ENCODE measurements at regions not wholly inside any gene's neighbourhood (a gene's known extent, or its start where the extent isn't known, plus 50 kb on each side); places are given as distances from the start of the nearest gene placed in this dataset.

GRCh38 chr3:147854542-147854941 lies 445.4 kb downstream of the ZIC1 start:
- DNase-seq (ENCODE audit: low spot score): no peak

- DNase-seq (ENCODE audit: low spot score): no peak
Observed at GRCh38 chr3:147864754-147865354, 455.7 kb downstream of the ZIC1 start.

DNA sequence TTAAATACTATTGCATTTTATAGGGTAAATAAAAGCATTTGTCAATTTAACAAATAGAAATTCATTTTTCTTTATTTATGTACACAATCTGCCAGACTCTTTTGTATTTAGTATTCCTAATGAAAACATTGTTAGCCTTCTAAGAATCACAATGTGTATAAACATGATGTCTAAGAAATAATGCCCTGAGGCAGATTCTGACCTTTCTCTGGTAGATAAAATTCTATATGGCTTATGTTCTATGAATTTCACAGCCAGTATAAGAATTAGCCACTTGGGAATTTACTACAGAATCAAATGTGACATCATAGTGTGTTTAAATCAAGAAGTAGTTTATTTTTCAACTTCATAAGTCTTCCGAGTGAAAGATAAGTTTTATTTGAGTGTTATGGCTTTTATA lies 457.4 kb downstream of the ZIC1 start:
- DNase-seq (ENCODE audit: low spot score): no peak

DNA sequence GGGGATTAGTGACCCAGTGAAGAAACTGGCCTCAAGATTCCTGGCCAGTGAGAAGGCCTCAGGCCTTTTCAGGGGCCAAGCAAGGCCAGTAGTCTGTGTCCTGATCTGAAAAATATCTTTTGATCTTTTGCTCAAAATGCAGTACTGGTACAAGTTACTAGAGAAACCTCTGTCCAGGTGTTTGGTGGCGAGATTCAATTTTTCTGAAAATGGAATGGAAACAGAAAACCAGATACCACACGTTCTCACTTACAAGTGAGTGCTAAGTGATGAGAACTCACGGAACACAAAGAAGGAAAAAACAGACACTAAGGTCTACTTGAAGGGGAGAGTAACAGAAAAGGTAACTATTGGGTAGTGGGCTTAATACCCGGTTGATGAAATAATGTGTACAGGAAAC lies 463.4 kb downstream of the ZIC1 start:
- DNase-seq (ENCODE audit: low spot score): no peak

DNA sequence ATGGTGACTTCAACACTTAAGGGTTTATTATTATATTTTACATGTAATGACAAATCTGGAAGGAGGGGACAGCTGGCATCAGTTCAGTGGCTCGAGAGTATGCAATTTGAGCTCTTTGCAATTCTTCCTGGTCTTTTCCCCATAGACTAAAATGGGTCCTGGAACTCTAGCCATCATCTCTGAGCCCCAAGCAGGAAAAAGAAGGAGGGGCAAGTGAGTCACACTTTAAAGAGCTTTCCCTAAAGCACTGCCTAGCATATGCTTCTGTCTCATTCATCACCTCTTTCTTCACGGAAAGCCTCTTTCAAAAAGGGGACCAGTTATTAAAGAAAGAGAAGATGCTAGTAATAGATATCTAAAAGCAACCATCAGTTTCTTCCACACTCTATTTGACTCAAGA lies 466.3 kb downstream of the ZIC1 start:
- DNase-seq (ENCODE audit: low spot score): no peak

- no peak for DNase-seq (ENCODE audit: low spot score)
Observed at GRCh38 chr3:147881933-147882332, 472.8 kb downstream of the ZIC1 start.

- no peak for DNase-seq (ENCODE audit: low spot score)
Observed at GRCh38 chr3:147886879-147887278, 477.7 kb downstream of the ZIC1 start.

DNA sequence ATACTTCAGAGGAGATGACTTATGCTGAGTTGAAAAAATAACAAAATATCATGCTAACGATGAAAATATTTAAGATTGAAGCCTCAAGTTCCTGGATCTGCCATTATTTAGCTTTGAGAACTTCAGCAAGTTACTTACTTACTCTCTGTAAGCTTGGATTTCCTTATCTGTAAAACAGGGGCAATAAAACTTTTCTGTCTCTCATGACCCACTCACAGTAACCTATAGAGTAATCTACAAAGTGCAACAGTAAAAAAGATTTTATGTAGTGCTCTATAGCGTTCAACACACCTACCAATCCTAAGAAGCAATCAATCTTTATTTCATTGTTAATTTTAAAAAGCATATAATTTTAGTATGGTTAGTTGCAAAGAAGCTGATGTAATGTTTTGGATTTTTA lies 478.6 kb downstream of the ZIC1 start:
- DNase-seq (ENCODE audit: low spot score): no peak

DNA sequence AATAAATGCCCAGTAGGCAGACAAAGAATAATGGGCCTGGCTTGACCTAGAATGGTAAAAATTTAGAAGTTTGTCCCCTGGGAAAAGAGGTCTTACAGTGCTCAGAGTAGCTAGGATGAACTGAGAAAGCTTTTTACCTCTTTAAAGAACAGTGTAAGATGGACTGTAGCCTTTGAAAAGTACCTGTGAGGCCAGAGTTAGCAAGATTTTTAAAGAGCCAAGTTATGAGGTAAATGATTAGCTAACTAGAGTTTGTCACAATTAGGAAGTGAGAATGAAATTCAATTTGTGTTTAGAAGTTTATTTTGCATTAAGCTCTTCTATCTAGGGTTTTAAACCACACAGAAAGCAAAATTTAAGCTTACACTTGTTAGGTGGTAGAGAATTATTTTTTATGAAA lies 480.9 kb downstream of the ZIC1 start:
- DNase-seq (ENCODE audit: low spot score): no peak

DNA sequence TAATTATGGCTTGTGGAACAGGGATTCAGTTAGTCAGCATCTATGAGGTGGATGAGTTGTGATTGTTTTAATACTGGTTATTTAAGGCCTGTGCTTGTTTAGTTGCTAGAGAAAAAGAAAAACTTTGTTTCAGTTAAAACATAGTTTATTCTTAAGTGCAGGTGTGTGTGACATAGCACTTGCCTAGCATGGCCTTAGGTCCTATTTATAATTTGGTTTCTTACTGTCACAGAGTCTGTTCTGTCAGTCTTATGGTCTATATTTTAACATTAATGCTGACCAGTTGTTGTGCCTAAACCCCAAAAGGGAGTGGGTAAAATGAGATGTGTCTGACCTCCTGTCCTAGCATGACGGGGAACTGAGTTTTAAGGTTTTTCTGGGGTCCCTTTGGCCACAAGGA lies 486.3 kb downstream of the ZIC1 start:
- DNase-seq (ENCODE audit: low spot score): no peak

GRCh38 chr3:147900851-147901250 lies 491.7 kb downstream of the ZIC1 start:
- DNase-seq (ENCODE audit: low spot score): no peak

GRCh38 chr3:147903026-147903425 lies 493.9 kb downstream of the ZIC1 start:
- DNase-seq (ENCODE audit: low spot score): no peak

GRCh38 chr3:147904421-147904820 lies 495.3 kb downstream of the ZIC1 start:
- no peak for DNase-seq (ENCODE audit: low spot score)

GRCh38 chr3:147906285-147906684 lies 497.1 kb downstream of the ZIC1 start:
- no peak for DNase-seq (ENCODE audit: low spot score)

DNA sequence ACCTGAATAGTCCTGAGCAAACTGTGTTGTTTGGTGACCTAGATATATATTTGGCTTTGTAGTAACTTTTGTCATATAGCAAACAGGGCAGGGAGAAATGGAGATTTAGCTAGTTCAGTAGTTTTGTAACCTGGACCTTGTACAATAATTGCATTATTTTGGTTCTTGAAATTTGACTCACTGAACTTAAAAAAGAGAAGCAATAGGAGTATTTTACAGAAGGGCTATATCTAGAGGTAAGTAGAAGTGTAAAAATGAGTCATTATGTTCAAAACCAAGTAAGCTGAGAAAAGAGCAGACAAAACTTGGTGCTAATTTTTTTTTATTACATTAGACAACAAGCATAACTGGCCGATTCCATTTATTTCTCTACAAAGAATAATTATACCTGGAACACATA lies 505.4 kb downstream of the ZIC1 start:
- no peak for DNase-seq (ENCODE audit: low spot score)

GRCh38 chr3:147915057-147915456 lies 505.9 kb downstream of the ZIC1 start:
- no peak for DNase-seq (ENCODE audit: low spot score)

DNA sequence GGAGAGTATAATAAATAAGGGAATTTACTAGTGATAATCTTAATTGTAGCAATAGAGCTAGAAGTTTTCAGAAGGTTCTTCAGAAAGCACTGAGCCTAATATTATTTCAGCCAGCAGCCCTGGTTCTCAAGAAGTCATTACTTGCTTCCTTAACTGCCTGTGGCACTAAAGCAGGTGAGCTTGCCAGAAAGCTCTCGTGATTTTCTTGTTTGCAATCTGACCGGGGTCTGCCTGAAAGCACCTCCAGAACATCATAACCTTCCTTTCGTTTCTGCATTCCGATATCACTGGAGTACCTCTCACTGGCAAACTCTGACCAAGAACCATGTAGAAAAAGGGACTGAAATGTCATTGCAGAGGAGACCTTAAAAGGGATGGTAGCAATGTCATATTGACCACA lies 510.3 kb downstream of the ZIC1 start:
- no peak for DNase-seq (ENCODE audit: low spot score)

GRCh38 chr3:147921051-147921450 lies 511.9 kb downstream of the ZIC1 start:
- DNase-seq (ENCODE audit: low spot score): no peak

DNA sequence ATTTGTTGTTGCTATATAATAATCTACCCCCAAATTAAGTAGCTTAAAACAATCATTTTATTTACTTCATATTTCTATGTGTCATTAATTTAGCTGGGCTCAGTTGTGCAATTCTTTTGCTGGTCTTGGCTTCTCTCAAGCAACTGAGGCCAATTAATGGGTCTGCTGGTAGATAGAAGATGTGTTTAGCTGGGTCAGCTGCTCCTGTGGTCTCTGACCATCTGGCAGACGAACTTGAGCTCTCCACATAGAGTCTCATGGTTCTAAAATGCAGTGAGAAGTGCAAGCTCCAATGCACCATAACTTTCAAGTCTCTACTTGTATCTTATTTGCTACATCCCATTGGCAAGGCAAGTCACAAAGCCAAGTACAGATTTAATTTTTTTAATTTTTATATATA lies 515.6 kb downstream of the ZIC1 start:
- no peak for DNase-seq (ENCODE audit: low spot score)

- no peak for DNase-seq (ENCODE audit: low spot score)
Observed at GRCh38 chr3:147925272-147925671, 516.1 kb downstream of the ZIC1 start.

DNA sequence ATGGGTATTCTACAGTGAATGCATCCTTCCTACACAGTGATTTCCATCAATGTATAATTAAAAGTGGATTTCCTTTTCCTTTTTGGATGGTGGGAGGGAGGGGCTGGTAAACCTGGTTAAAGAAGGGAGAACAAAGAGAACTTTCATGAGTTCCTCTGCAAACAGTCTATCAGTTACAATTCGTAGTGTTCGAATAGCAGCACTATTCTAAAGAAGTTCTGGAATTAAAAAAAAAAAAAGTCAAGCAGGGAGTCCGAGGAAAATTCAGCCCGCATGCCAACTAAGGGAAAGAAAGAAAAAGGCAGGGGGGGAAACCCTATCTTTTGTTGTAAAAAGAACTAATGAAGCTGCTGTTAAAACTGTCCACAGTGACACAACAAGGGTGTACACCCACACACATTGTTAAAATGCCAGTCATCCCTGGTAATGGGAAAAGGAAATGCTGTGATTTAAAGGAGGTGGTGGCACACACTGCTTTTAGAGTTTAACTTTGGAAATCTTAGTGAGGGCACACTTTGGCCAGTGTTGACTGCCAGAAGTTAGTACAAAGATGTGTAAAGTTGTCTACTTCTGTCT lies 521.2 kb downstream of the ZIC1 start:
- DNase-seq (ENCODE audit: low spot score): no peak

DNA sequence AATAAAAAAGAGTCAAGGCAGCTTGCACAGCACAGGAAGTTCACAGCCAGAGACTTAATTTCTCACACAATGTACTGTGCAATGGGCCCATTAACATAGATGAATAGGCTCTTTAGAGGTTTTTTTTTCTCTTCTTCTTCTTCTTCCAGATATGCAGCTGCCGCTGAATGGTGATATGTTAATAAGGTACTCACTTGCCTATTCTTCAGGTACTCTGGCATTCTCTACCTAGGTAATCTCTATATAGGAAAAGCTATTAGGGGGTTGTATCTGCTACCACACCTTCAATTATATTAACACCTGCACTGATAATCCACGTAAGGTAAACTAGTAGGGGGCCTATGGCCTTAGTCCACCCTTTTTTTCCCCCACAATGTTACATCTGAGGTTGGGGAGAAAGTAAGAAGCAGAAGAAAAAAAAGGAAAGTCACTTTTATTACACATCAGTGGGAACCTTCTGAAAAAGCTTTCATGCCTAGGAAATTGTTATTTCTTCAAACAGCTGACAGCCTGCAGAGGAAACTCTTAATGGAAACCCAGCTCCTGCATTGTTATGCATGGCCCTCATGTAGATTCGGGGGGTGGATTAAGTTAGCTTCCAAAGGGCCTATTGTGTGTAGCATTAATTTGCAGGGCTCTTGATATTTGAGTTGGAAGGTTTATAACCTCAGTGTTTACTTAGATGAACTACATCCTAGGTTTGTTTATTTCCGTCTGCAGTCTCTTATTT lies 525.5 kb downstream of the ZIC1 start:
- DNase-seq (ENCODE audit: low spot score): no peak

- DNase-seq (ENCODE audit: low spot score): no peak
Observed at GRCh38 chr3:147937341-147937740, 528.2 kb downstream of the ZIC1 start.

DNA sequence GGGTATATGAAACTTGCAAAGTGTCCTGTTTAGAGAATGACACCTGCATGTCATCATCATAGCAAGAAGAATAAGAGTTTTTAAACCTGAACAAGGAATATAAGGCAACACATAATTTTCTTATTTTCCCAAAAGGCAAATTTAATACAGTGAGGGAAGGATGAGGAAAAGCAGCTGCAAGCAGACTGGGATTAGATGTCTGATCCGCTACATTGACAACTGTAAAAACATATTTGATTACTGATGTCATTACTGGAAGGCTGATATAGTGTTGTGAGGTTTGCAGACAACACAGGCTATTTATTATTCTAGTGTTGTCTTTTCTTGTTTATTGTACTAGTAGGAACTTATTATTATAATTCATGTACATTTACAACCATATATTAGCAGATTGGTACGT lies 528.7 kb downstream of the ZIC1 start:
- no peak for DNase-seq (ENCODE audit: low spot score)

Data from ureter (tissue), 1 donor.